ENCODE measurements at regions not wholly inside any gene's neighbourhood (a gene's known extent, or its start where the extent isn't known, plus 50 kb on each side); places are given as distances from the start of the nearest gene placed in this dataset.

DNA sequence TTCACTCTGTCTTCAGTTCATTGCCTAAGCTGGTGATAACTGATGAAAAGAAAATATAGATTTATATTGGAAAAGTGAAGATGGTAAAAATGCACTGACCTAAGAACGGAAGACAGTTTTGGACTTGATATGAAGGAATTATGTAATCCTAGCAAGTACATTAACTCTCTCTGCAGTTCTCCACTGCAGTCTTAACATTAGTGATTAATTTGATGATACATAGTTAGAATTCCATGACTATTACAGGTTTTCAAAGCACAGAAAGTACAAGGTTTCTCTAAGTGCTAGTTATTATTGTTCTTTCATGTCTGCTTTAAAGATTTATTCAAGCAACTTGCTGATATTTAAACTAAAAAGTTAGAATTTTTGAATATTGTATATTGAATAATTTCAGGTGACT lies 1591.7 kb upstream of the ADGRL3 start:
- intact Hi-C loops (cut with micrococcal nuclease; ENCODE audit: unreplicated experiment): no loop called here
- no peaks in the 10 kb centered on the region for H4K20me1 ChIP-seq (ENCODE audit: control insufficient read depth, insufficient read depth)
- POLR2A ChIA-PET: no interaction called here
- H3K36me3 ChIP-seq (ENCODE audit: control insufficient read depth in 2 of 2, insufficient read depth in 2 of 2, low read length in 1 of 2): no peaks in the 10 kb centered on the region
- H3K9ac ChIP-seq (ENCODE audit: control insufficient read depth, insufficient read depth, low read length): no peak overlapping the region
- H3K4me1 ChIP-seq (ENCODE audit: control insufficient read depth, insufficient read depth, low read length): no peaks in the 10 kb centered on the region
- no peaks in the 10 kb centered on the region for H3K79me2 ChIP-seq (ENCODE audit: control insufficient read depth, insufficient read depth, low read length)
- TF ChIP-seq PML (IDR thresholded peaks at IDR 0.05; ENCODE audit: low read length) (no peak), BMI1 (IDR thresholded peaks at IDR 0.05; ENCODE audit: borderline replicate concordance) (no peak), NRF1 (conservative IDR thresholded peaks at IDR 0.05; ENCODE audit: low read depth, low read length) (no peak), ASH2L (IDR thresholded peaks at IDR 0.05; ENCODE audit: borderline replicate concordance, low read depth) (no peak), RB1 (IDR thresholded peaks at IDR 0.05; ENCODE audit: borderline replicate concordance) (no peak), LARP7 (IDR thresholded peaks at IDR 0.05) (no peak), CHD2 (IDR thresholded peaks at IDR 0.05; ENCODE audit: borderline replicate concordance, low read depth, low read length) (no peak)
- TF ChIP-seq, protein P1, sequence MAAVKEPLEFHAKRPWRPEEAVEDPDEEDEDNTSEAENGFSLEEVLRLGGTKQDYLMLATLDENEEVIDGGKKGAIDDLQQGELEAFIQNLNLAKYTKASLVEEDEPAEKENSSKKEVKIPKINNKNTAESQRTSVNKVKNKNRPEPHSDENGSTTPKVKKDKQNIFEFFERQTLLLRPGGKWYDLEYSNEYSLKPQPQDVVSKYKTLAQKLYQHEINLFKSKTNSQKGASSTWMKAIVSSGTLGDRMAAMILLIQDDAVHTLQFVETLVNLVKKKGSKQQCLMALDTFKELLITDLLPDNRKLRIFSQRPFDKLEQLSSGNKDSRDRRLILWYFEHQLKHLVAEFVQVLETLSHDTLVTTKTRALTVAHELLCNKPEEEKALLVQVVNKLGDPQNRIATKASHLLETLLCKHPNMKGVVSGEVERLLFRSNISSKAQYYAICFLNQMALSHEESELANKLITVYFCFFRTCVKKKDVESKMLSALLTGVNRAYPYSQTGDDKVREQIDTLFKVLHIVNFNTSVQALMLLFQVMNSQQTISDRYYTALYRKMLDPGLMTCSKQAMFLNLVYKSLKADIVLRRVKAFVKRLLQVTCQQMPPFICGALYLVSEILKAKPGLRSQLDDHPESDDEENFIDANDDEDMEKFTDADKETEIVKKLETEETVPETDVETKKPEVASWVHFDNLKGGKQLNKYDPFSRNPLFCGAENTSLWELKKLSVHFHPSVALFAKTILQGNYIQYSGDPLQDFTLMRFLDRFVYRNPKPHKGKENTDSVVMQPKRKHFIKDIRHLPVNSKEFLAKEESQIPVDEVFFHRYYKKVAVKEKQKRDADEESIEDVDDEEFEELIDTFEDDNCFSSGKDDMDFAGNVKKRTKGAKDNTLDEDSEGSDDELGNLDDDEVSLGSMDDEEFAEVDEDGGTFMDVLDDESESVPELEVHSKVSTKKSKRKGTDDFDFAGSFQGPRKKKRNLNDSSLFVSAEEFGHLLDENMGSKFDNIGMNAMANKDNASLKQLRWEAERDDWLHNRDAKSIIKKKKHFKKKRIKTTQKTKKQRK (IDR thresholded peaks at IDR 0.05; ENCODE audit: low read depth, low read length): no peak
- SMC1A ChIA-PET (ENCODE audit: uncharacterized antibody, unreplicated experiment): no interaction called here
- WGBS (ENCODE audit: insufficient coverage, insufficient replicate concordance, low lambda C conversion rate, missing lambda C conversion rate): 50% methylated on average over 1 of the region's 1 CpG
- H3K9me3 ChIP-seq (replicated peaks; ENCODE audit: control insufficient read depth, insufficient read depth, low read length): no peaks in the 10 kb centered on the region
- RAD21 ChIA-PET (ENCODE audit: unreplicated experiment): no interaction called here
- H2AFZ ChIP-seq (ENCODE audit: control insufficient read depth, low read depth, low read length): no peak overlapping the region
- no peaks in the 10 kb centered on the region for H3K27me3 ChIP-seq (replicated peaks in 1 of 2; ENCODE audit: control insufficient read depth in 2 of 2, insufficient read depth in 2 of 2, low read length in 1 of 2)
- CTCF ChIA-PET: no interaction called here
- no peak for FAIRE-seq
- no peak overlapping the region for H3K4me3 ChIP-seq
- DNase-seq (ENCODE audit: low read depth, low spot score): no peak
- in situ Hi-C loops (cut with MboI): no loop called here
- no peak for ATAC-seq
- no peak overlapping the region for H3K27ac ChIP-seq (ENCODE audit: control insufficient read depth, insufficient read depth)
- no TSS peak for BruUV-seq (replicated peaks)
- no peak overlapping the region for H3K4me2 ChIP-seq (ENCODE audit: control insufficient read depth, insufficient read depth)

All from GM12878 (cell line).